Stimulated activated CD4-positive, alpha-beta T cell treated with anti-CD3 and anti-CD28 coated beads, TNF-alpha, amount 100 ng/mL, for 24 hours (primary cell): ENCODE measurements at regions not wholly inside any gene's neighbourhood (a gene's known extent, or its start where the extent isn't known, plus 50 kb on each side); places are given as distances from the start of the nearest gene placed in this dataset.
A peak's percentile ranks its signal among the peaks of the same experiment; 100 is the strongest.

Source experiments
- DNase-seq, 3 experiments: peaks; one replicate each; pipeline ENCODE4 v3.0.0-alpha.2; 2020; ENCODE audit warnings: low read depth in 3 of 3

DNA sequence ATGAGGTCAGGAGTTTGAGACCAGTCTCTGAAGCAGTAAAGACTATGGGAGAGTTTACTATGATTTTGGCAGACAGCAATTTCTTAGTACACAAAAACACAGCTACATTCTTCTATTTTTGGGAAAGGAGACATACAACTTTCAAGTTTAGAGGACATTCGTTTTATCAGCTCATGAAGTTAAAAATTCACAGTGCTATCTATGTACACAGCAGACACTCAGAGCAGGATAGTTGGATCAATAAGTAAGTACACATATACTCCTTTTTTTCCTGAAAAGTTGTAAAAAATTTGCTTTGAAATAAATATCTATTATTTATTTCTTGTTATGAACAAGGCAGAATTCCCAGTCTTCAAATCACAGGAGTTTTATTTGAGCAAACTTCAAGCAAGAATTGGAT is 159.7 kb downstream of the SERPINI1 start:
- DNase-seq: no peak

- no peak for DNase-seq
These were observed 156.7 kb downstream of the SERPINI1 start for GRCh38 chr3:167892205-167892604.

DNA sequence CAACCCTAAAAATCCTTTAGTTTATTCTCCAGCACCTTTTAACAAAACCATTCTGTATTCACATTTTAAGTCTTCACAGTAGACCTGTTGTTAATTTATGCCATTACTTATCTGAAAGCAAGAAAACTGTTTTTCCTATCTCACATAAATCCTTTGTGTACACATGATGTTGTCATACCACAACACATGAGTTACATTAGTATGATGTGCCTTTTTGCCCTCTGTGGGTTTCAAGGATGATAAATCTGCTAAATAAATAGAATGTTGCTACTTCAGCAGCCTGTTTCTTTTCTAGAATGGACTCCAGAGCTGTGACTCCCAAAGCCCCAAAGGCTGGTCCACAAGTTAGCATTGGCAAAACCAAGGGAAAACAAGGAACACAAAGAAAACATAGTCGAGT is 151.6 kb downstream of the SERPINI1 start:
- DNase-seq: no peak

- no peak for DNase-seq
These were observed 151.2 kb downstream of the SERPINI1 start for GRCh38 chr3:167886690-167887089.

DNA sequence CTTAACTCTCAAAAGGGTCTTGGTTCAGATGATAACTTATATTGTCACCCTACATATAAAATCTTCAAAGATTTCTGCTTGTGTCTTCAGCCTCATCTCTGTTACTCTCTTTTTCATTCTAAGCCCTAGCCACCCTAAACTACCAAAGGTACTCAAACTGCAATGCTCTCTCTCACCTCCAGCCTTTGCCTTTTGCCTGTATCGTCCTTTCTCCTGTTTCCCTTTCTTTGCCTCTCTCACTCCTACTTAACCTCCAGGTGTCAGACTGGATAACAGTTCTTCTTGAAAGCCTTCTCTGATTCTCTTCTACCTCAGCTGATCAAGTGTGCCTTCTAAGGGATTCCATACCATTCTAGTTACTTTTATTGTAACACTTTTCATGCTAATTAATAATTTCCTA is 149.8 kb downstream of the SERPINI1 start:
- DNase-seq: no peak

DNA sequence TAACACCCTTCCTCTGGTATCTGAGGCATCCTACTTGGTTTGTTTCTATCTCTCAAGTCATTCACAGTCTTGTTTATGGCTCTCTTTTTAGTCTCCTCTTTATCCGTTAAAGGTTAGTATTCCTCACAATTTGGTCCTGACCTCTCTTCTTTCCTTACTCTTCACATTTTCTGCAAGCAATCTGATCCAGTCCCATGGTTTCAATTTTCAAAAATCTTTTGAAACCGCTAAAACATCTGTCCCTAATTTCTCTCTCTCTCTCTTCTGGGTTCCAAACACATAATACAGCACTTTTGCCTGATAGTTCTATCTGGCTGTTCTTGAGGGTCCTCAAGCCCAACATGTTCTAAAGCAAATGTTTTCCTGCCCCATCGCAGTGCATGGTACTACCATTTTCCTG is 149.0 kb downstream of the SERPINI1 start:
- no peak for DNase-seq

DNA sequence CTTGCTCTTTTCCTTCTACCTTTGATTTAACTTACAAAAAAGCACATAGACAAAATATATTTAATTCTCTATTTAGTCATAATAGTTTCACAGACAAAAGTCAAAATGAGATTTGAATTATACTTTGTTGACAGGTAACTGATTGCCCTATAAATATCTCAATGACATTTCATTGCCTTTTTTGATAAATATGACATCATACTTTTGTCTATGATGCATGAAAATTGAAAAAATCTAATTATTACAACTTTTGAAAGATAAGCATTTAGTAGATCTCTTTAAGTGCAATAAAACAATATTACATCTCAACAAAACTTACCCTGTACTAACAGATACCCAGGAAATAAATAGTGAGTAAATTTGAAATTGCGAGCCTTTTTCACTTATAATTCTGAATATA is 147.9 kb downstream of the SERPINI1 start:
- no peak for DNase-seq

GRCh38 chr3:167882057-167882667 is 146.6 kb downstream of the SERPINI1 start:
- DNase-seq: no peak

GRCh38 chr3:167880183-167880582 is 144.7 kb downstream of the SERPINI1 start:
- no peak for DNase-seq

- DNase-seq: peak in 1 of 3 experiments; percentile 0
These were observed 141.2 kb downstream of the SERPINI1 start for GRCh38 chr3:167876620-167877281.
